HG03565 (cell line): ENCODE measurements at regions not wholly inside any gene's neighbourhood (a gene's known extent, or its start where the extent isn't known, plus 50 kb on each side); places are given as distances from the start of the nearest gene placed in this dataset.
"Not testable (repeated sequence)": the region's sequence is repeated elsewhere in the genome, so short reads cannot be mapped to it uniquely, and the experiment has no call there.

Experiments used
- ATAC-seq: cut with Tn5 transposase; IDR thresholded peaks from one replicate; pipeline ENCODE4 v1.9.1; 2021; ENCODE audit warnings: mild to moderate bottlenecking, moderate library complexity; ENCODE audit not compliant: unreplicated experiment

GRCh38 chr9:108803428-108804065, 52.2 kb downstream of the ACTL7B start:
- ATAC-seq, result no peak

- ATAC-seq, result no peak
Measured at GRCh38 chr9:108802967-108803366, 52.8 kb downstream of the ACTL7B start.

GRCh38 chr9:108801949-108802348, 53.8 kb downstream of the ACTL7B start:
- ATAC-seq, result no peak

DNA sequence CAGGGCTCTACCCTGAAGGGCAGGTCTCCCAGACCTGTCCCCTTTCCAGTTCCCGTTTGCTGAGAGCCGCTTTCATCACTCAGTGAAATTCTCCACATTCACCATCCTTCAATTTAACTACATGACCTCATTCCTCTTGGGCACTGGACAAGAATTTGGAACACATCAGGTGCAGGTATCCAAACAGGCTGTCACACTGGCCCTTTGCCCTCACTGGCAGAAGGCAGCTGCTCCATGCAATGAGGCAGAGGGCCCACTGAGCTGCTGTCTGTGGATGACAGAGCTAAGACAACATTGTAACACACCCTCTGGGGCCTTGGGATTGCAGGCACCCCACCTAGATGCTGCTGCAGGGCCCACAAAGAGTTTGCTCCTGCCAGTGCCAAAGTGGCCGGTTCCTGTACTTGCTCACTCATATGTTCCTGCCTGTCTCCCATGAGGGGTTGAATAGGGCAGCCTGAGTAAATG, 55.1 kb downstream of the ACTL7B start:
- no peak for ATAC-seq

- ATAC-seq, result no peak
Measured at GRCh38 chr9:108793573-108793972, 62.2 kb downstream of the ACTL7B start.

GRCh38 chr9:108789742-108790141, 66.0 kb downstream of the ACTL7B start:
- ATAC-seq, result no peak

DNA sequence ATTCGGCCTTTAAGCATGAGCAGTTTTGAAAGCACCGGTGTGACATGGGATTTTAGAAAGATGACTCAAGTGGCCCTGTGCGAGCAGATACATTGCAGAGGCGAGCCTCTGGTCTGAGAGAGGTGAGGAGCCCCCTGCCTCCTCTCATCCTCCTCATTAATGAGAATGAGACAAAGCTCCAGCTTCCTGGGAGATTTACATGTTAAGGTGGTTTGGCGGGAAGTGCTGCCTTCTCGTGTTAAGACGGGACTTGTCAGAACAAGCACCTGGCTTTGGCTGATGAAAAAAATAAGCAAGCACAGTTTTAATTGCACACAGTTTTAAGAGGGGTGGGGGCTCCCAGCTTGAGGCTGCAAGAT, 68.1 kb downstream of the ACTL7B start:
- ATAC-seq, result no peak

- ATAC-seq, result no peak
Measured at GRCh38 chr9:108786901-108787689, 68.7 kb downstream of the ACTL7B start.

- no peak for ATAC-seq
Measured at GRCh38 chr9:108786322-108786721, 69.5 kb downstream of the ACTL7B start.

- no peak for ATAC-seq
Measured at GRCh38 chr9:108784998-108785397, 70.8 kb downstream of the ACTL7B start.

- no peak for ATAC-seq
Measured at GRCh38 chr9:108783731-108784495, 71.9 kb downstream of the ACTL7B start.

DNA sequence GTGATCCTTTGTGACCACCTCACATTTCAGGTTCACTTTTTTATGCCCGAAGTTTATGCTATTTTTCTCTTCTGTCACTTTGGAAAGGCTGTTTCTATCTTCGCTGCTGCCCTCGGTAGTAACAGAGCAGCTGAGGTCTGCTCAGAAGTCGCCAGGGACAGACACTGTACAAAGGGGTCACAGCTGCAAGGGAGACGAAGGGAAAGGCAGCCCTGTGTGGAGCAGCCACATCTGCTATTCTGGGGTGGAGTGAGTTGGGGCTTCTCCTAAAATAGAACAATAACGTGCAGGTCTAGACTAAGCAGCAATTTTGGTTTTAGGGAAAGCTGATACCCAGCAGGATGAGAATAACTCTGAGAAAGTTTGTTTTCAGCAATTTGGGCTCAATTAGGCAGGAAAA, 72.5 kb downstream of the ACTL7B start:
- ATAC-seq, result no peak

DNA sequence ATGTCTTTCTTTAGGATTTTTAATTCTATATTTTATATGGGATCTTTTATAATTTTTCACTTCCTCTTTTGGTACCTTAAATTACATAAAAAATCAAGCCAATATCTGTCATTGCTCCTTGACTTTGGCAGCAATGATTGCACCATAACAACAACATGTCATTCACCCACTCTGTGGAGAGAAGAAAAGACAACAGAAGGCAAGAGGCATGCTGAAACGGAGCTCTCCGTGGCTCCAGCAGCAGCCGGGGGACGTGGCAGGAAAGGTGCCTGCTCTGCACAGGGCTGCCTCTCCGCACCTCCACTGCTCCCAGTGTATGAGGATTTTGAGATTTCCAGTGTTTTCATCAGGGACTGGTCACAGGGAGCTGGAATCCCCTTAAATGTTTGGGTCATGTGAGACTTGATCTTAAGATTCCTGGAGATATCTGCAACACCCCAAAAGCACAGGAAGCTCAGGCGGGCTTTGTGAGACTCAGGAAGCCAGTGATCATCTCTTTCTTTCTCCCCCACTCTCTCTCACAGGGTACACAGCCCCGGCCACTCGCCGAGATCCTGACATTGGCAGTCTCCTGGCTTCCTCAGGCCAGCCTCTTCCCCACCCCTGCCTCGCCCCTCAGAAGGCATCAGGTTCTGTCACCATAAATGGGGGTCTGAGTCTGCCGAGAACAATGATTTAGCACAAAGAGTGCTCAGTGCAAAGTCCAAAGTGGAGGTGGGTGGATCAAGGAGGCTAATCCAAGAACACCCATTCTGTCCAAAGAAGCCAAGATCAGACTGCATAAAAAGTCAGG, 74.6 kb downstream of the ACTL7B start:
- no peak for ATAC-seq

GRCh38 chr9:108779551-108780325, 76.0 kb downstream of the ACTL7B start:
- no peak for ATAC-seq

- ATAC-seq, result no peak
Measured at GRCh38 chr9:108776920-108777639, 78.7 kb downstream of the ACTL7B start.

- ATAC-seq, result no peak
Measured at GRCh38 chr9:108775901-108776306, 79.9 kb downstream of the ACTL7B start.

DNA sequence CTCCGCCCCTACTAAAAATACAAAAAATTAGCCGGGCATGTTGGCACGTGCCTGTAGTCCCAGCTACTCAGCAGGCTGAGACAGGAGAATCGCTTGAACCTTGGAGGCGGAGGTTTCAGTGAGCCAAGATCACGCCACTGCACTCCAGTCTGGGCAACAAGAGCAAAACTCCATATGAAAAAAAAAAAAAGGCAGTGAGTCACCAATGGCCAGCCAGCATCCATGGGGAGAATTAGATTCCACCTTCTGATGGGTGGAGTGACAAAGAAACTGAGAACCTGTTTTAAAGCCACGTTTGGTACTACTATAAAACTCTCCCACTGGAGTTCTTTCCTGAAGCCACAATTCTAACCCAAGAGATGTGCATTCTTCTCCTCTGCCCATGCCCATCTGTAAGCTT, 81.7 kb downstream of the ACTL7B start:
- ATAC-seq, result not testable (repeated sequence)

GRCh38 chr9:108772301-108772894, 83.4 kb downstream of the ACTL7B start:
- ATAC-seq, result no peak

DNA sequence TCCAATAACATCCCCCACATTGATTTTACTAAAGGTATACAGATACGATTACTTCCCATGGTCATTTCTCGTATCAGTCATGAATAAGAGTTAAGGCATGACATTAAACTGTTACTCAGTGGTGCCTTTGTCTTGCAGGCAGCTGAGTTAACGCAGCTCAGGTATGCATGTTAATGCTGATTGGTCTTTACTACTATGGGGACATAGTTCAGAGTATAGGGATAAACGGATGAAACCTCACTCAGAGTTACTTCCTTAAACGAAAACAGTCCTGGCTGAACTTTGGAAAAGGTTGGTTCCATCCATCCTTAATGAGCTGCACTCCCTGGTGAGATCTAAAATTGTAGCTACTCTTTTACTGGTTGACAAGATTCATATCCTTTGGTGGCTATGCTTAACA, 87.0 kb downstream of the ACTL7B start:
- no peak for ATAC-seq
